ENCODE measurements at regions not wholly inside any gene's neighbourhood (a gene's known extent, or its start where the extent isn't known, plus 50 kb on each side); places are given as distances from the start of the nearest gene placed in this dataset.

DNA sequence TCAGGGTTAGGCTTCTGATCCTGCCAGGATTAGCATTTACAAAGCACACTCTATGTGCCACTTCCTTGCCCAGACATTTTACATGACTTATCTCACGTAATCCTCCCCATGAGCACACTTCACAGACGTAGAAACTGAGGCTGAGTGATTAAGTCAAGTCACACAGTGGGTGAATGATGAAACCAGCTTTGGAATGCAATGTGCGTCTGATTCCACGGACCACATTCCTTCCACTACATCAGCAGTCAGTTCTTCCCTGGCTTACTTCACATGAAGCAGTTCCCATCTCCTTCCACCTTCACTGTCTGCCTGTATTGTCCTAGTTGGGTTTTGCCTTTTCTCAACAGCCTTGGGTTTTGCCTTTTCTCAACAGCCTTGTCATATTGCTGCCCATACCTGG, 134.3 kb upstream of the PPARGC1A start:
- TF ChIP-seq POLR2A (IDR thresholded peaks at IDR 0.05; ENCODE audit: low read length) (no peak), GATA1 (IDR thresholded peaks at IDR 0.05; ENCODE audit: low read depth, low read length) (no peak)
